Panc1 (cell line): ENCODE measurements at regions not wholly inside any gene's neighbourhood (a gene's known extent, or its start where the extent isn't known, plus 50 kb on each side); places are given as distances from the start of the nearest gene placed in this dataset.

ENCODE experiments used
- ATAC-seq: fragments of 200-7000 bp; cut with Tn5 transposase; 2 replicates; pipeline ENCODE4 v1.9.1; 2020; ENCODE audit warnings: mild to moderate bottlenecking, moderate library complexity
- BruUV-seq: library from RNA; stranded (reverse); fragments of 400-500 nt; replicated peaks from 2 replicates; lab custom pipeline; 2021; lab: Mats Ljungman, UMichigan
- CTCF ChIA-PET: fragments of 300-600 bp; sonication (Branson Sonifier 250); formaldehyde crosslinking; loops from one replicate; lab custom pipeline; 2022; ENCODE audit warnings: antibody characterized with exemption; lab: Charles Lee
- POLR2A ChIA-PET: fragments of 300-600 bp; sonication (Branson Sonifier 250); formaldehyde crosslinking; loops from one replicate; lab custom pipeline; 2022; ENCODE audit warnings: antibody characterized with exemption; lab: Charles Lee
- DNase-seq: peaks from one replicate; pipeline ENCODE4 v3.0.0-alpha.2; 2010; ENCODE audit warnings: low read depth, low spot score
- H3K27ac ChIP-seq: 2 replicates; pipeline ENCODE4 v1.5.1; 2011; ENCODE audit warnings: mild to moderate bottlenecking, low read length, inconsistent platforms
- H3K27me3 ChIP-seq: fragments of 200-500 bp; sonication (Bioruptor generic); 2 replicates; pipeline ENCODE4 v1.6.0; 2014; ENCODE audit warnings: low read length, inconsistent platforms; ENCODE audit not compliant: control insufficient read depth, insufficient read depth
- H3K36me3 ChIP-seq: fragments of 200-500 bp; sonication (Bioruptor generic); 2 replicates; pipeline ENCODE4 v1.5.1; 2014; ENCODE audit warnings: inconsistent platforms, mild to moderate bottlenecking, low read length, moderate library complexity; ENCODE audit not compliant: control insufficient read depth, insufficient read depth
- H3K4me1 ChIP-seq: 2 replicates; pipeline ENCODE4 v1.5.1; 2011; ENCODE audit warnings: inconsistent platforms, mild to moderate bottlenecking, low read length, moderate library complexity; ENCODE audit not compliant: control insufficient read depth, insufficient read depth
- H3K4me3 ChIP-seq, 2 experiments: 2 replicates each; pipeline ENCODE4 v1.5.1; 2011 to 2012; ENCODE audit warnings: low read depth in 2 of 2, low read length in 2 of 2, mild to moderate bottlenecking in 2 of 2, inconsistent platforms in 1 of 2, moderate library complexity in 1 of 2
- H3K9me3 ChIP-seq: fragments of 200-500 bp; sonication (Bioruptor generic); 2 replicates; pipeline ENCODE4 v1.5.1; 2014; ENCODE audit warnings: low read depth, mild to moderate bottlenecking, inconsistent platforms, low read length, moderate library complexity; ENCODE audit not compliant: control insufficient read depth, insufficient read depth
- CTCF ChIP-seq: fragments of 450-650 bp; IDR thresholded peaks from 2 replicates; pipeline ENCODE4 v1.5.1; 2017; ENCODE audit warnings: mild to moderate bottlenecking
- POLR2AphosphoS5 ChIP-seq: IDR thresholded peaks from 2 replicates; pipeline ENCODE4 v1.6.1; 2012; ENCODE audit warnings: mild to moderate bottlenecking, low read depth, low read length, moderate library complexity
- REST ChIP-seq, 2 experiments: IDR thresholded peaks; 2 replicates each; pipeline ENCODE4 v1.6.1; 2011 to 2012; ENCODE audit warnings: low read depth in 2 of 2, control low read depth in 1 of 2, low read length in 1 of 2, mild to moderate bottlenecking in 1 of 2, moderate library complexity in 1 of 2; ENCODE audit not compliant: insufficient read depth in 1 of 2
- SIN3A ChIP-seq: IDR thresholded peaks from 2 replicates; pipeline ENCODE4 v1.6.1; 2012; ENCODE audit warnings: low read depth, mild to moderate bottlenecking, low read length, moderate library complexity, borderline replicate concordance; ENCODE audit not compliant: insufficient read depth
- TCF7L2 ChIP-seq: IDR thresholded peaks from 2 replicates; pipeline ENCODE4 v1.6.1; 2011; ENCODE audit warnings: mild to moderate bottlenecking, low read depth, low read length, inconsistent platforms
- in situ Hi-C: cut with HindIII; loops from 2 replicates; pipeline ENCODE4 v1.10.0; 2016; ENCODE audit warnings: low sequenced_read_pairs, low pct_unique_long_range_greater_than_20kb
- intact Hi-C: fragments of 100-400 bp; cut with micrococcal nuclease; formaldehyde crosslinking; loops from one replicate; pipeline ENCODE4 v1.10.0; 2022; ENCODE audit not compliant: unreplicated experiment

GRCh38 chr1:38693031-38693430, 166.5 kb downstream of the RRAGC start:
- BruUV-seq, result no TSS peak

GRCh38 chr1:38690790-38691449, 168.7 kb downstream of the RRAGC start:
- CTCF ChIA-PET, result no interaction called here
- DNase-seq (no peak), ATAC-seq (no peak)
- Histone ChIP-seq H3K27me3 (peaks cover 24% of the 10 kb centered on the region), H3K27ac (no peak overlapping the region), H3K4me1 (no peaks in the 10 kb centered on the region), H3K4me3 (no peak overlapping the region), H3K36me3 (no peaks in the 10 kb centered on the region), H3K9me3 (no peaks in the 10 kb centered on the region)
- no TSS peak for BruUV-seq
- no peak for TF ChIP-seq TCF7L2
- no peak for TF ChIP-seq POLR2AphosphoS5
- no peak for TF ChIP-seq SIN3A
- TF ChIP-seq REST (IDR thresholded peaks at IDR 0.05; ENCODE audit: insufficient read depth in 1 of 2, low read depth in 2 of 2, low read length in 1 of 2), result no peak
- no peak for TF ChIP-seq CTCF
- POLR2A ChIA-PET, result no interaction called here
- intact Hi-C loops, result no loop called here
- in situ Hi-C loops, result no loop called here

More at GRCh38 chr1:38693031-38693430, 166.5 kb downstream of the RRAGC start:
- Histone ChIP-seq H3K4me1 (no peaks in the 10 kb centered on the region), H3K27me3 (peaks cover 14% of the 10 kb centered on the region), H3K27ac (no peak overlapping the region), H3K4me3 (no peak overlapping the region), H3K36me3 (no peaks in the 10 kb centered on the region), H3K9me3 (no peaks in the 10 kb centered on the region)
- in situ Hi-C loops (no loop called here), intact Hi-C loops (no loop called here)
- POLR2A ChIA-PET, result no interaction called here
- no peak for TF ChIP-seq TCF7L2
- no peak for TF ChIP-seq SIN3A
- TF ChIP-seq POLR2AphosphoS5, result no peak
- no peak for TF ChIP-seq REST (IDR thresholded peaks at IDR 0.05; ENCODE audit: insufficient read depth in 1 of 2, low read depth in 2 of 2, low read length in 1 of 2)
- no peak for TF ChIP-seq CTCF
- CTCF ChIA-PET, result no interaction called here
- DNase-seq, result no peak
- no peak for ATAC-seq
